ENCODE measurements at regions not wholly inside any gene's neighbourhood (a gene's known extent, or its start where the extent isn't known, plus 50 kb on each side); places are given as distances from the start of the nearest gene placed in this dataset.

GRCh38 chr6:125586605-125587004, 162.8 kb upstream of the HEY2 start:
- TF ChIP-seq CTCF (IDR thresholded peaks at IDR 0.05; ENCODE audit: insufficient read depth, low read length, poor library complexity, severe bottlenecking) (no peak), EZH2phosphoT487 (conservative IDR thresholded peaks at IDR 0.05; ENCODE audit: low read length) (no peak)

All from SU-DHL-6 (cell line).